ENCODE measurements at regions not wholly inside any gene's neighbourhood (a gene's known extent, or its start where the extent isn't known, plus 50 kb on each side); places are given as distances from the start of the nearest gene placed in this dataset.

GRCh38 chr3:164250923-164251322 lies 827.4 kb downstream of the SI start:
- no peak for ATAC-seq
- H3K27ac ChIP-seq = no peak overlapping the region
- no peaks in the 10 kb centered on the region for H3K27me3 ChIP-seq
- no peak for TF ChIP-seq EP300 (IDR thresholded peaks at IDR 0.05)
- TF ChIP-seq, protein P1, sequence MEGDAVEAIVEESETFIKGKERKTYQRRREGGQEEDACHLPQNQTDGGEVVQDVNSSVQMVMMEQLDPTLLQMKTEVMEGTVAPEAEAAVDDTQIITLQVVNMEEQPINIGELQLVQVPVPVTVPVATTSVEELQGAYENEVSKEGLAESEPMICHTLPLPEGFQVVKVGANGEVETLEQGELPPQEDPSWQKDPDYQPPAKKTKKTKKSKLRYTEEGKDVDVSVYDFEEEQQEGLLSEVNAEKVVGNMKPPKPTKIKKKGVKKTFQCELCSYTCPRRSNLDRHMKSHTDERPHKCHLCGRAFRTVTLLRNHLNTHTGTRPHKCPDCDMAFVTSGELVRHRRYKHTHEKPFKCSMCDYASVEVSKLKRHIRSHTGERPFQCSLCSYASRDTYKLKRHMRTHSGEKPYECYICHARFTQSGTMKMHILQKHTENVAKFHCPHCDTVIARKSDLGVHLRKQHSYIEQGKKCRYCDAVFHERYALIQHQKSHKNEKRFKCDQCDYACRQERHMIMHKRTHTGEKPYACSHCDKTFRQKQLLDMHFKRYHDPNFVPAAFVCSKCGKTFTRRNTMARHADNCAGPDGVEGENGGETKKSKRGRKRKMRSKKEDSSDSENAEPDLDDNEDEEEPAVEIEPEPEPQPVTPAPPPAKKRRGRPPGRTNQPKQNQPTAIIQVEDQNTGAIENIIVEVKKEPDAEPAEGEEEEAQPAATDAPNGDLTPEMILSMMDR (IDR thresholded peaks at IDR 0.05) = no peak
- TF ChIP-seq POLR2A (IDR thresholded peaks at IDR 0.05) = no peak
- TF ChIP-seq POLR2AphosphoS5 (IDR thresholded peaks at IDR 0.05) = no peak
- H3K4me1 ChIP-seq = no peaks in the 10 kb centered on the region
- 70 to 94% methylated on average over 1 of the region's 1 CpG for WGBS, 2 donors (ENCODE audit: low coverage in 1 of 2)
- no peaks in the 10 kb centered on the region for H3K9me3 ChIP-seq
- no peaks in the 10 kb centered on the region for H3K36me3 ChIP-seq
- no peak overlapping the region for H3K4me3 ChIP-seq

GRCh38 chr3:164236851-164237250 lies 841.4 kb downstream of the SI start:
- TF ChIP-seq, protein P1 (IDR thresholded peaks at IDR 0.05) = no peak
- TF ChIP-seq EP300 (IDR thresholded peaks at IDR 0.05) (no peak), POLR2AphosphoS5 (IDR thresholded peaks at IDR 0.05) (no peak), POLR2A (IDR thresholded peaks at IDR 0.05) (no peak)
- WGBS, 2 donors (ENCODE audit: low coverage in 1 of 2) = 64 to 76% methylated on average over 3 of the region's 3 CpGs
- Histone ChIP-seq H3K27ac (no peak overlapping the region), H3K36me3 (no peaks in the 10 kb centered on the region), H3K4me3 (no peak overlapping the region), H3K9me3 (no peaks in the 10 kb centered on the region), H3K27me3 (no peaks in the 10 kb centered on the region), H3K4me1 (no peaks in the 10 kb centered on the region)
- ATAC-seq = no peak

GRCh38 chr3:164235289-164236028 lies 842.8 kb downstream of the SI start:
- no peak overlapping the region for H3K27ac ChIP-seq
- no peaks in the 10 kb centered on the region for H3K36me3 ChIP-seq
- TF ChIP-seq EP300 (IDR thresholded peaks at IDR 0.05) (no peak), POLR2AphosphoS5 (IDR thresholded peaks at IDR 0.05) (no peak), POLR2A (IDR thresholded peaks at IDR 0.05) (no peak)
- TF ChIP-seq, protein P1 (IDR thresholded peaks at IDR 0.05) = no peak
- ATAC-seq = no peak
- WGBS, 2 donors (ENCODE audit: low coverage in 1 of 2) = 50 to 68% methylated on average over 2 to 4 of the region's 4 CpGs
- H3K4me3 ChIP-seq = no peak overlapping the region
- H3K4me1 ChIP-seq = no peaks in the 10 kb centered on the region
- no peaks in the 10 kb centered on the region for H3K27me3 ChIP-seq
- H3K9me3 ChIP-seq = no peaks in the 10 kb centered on the region

DNA sequence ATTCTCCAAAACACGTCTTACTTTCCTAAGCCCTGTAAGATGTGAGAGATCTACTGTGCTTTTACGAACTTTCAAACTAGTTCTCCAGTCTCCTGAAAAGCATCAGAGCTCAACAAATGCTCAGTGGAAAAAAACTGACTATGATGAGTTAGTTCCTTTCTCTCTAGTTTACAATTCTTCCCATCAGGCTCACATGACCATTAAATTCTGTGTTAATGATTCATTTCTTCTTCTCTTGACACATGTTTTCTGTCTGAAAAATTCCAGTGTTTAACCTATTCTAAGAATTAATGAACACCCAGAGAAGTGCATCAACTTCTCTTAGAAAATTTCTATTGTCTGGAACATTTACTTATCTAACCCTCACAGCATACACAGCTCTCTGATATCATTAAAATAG lies 844.3 kb downstream of the SI start:
- Histone ChIP-seq H3K27me3 (no peaks in the 10 kb centered on the region), H3K4me1 (no peaks in the 10 kb centered on the region), H3K36me3 (no peaks in the 10 kb centered on the region), H3K9me3 (no peaks in the 10 kb centered on the region), H3K27ac (no peak overlapping the region), H3K4me3 (no peak overlapping the region)
- 31 to 47% methylated on average over 2 of the region's 2 CpGs for WGBS, 2 donors (ENCODE audit: low coverage in 1 of 2)
- no peak for ATAC-seq
- TF ChIP-seq, protein P1 (IDR thresholded peaks at IDR 0.05) = no peak
- TF ChIP-seq POLR2A (IDR thresholded peaks at IDR 0.05) (no peak), EP300 (IDR thresholded peaks at IDR 0.05) (no peak), POLR2AphosphoS5 (IDR thresholded peaks at IDR 0.05) (no peak)

GRCh38 chr3:164231718-164232117 lies 846.6 kb downstream of the SI start:
- H3K9me3 ChIP-seq = no peaks in the 10 kb centered on the region
- 100% methylated on average over 1 of the region's 1 CpG for WGBS, 2 donors (ENCODE audit: low coverage in 1 of 2)
- no peaks in the 10 kb centered on the region for H3K27me3 ChIP-seq
- no peak for ATAC-seq
- no peak overlapping the region for H3K27ac ChIP-seq
- H3K4me1 ChIP-seq = no peaks in the 10 kb centered on the region
- H3K4me3 ChIP-seq = no peak overlapping the region
- TF ChIP-seq EP300 (IDR thresholded peaks at IDR 0.05) (no peak), POLR2AphosphoS5 (IDR thresholded peaks at IDR 0.05) (no peak), POLR2A (IDR thresholded peaks at IDR 0.05) (no peak)
- TF ChIP-seq, protein P1 (IDR thresholded peaks at IDR 0.05) = no peak
- H3K36me3 ChIP-seq = no peaks in the 10 kb centered on the region

Data from gastroesophageal sphincter (tissue), 4 donors.